HG03432 (cell line): ENCODE measurements at regions not wholly inside any gene's neighbourhood (a gene's known extent, or its start where the extent isn't known, plus 50 kb on each side); places are given as distances from the start of the nearest gene placed in this dataset.

Source experiments
- ATAC-seq: cut with Tn5 transposase; IDR thresholded peaks from one replicate; pipeline ENCODE4 v1.9.1; 2021; ENCODE audit warnings: mild to moderate bottlenecking, moderate library complexity; ENCODE audit not compliant: unreplicated experiment

DNA sequence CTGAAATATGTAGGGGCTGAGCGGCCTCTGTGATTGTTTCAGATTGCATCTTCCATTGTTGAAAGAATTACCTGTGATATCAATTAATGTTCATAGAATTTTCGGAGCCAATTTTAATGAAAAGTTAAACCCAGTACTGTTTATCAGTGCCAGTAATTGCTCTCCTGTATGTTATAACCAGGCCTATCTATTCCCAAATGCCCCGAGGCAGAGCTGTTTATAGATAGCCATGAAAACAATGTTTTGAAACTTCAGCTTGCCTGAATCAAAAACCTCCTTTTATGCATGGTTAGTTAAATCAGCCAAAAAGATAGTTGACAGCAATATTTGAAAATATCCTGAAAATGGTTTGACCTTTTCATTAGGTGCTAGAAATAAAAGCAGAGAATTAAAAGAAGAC, 50.1 kb upstream of the HDAC9 start:
- ATAC-seq: no peak
